Jurkat, Clone E6-1 (cell line): ENCODE measurements at regions not wholly inside any gene's neighbourhood (a gene's known extent, or its start where the extent isn't known, plus 50 kb on each side); places are given as distances from the start of the nearest gene placed in this dataset.
A peak's percentile ranks its signal among the peaks of the same experiment; 100 is the strongest.

Experiments
- DNase-seq: peaks from one replicate; pipeline ENCODE4 v3.0.0-alpha.2; 2011; ENCODE audit warnings: low read depth, low spot score
- H3K4me3 ChIP-seq: 2 replicates; pipeline ENCODE4 v1.5.1; 2011; ENCODE audit warnings: mild to moderate bottlenecking, low read length, control low read depth, moderate library complexity

DNA sequence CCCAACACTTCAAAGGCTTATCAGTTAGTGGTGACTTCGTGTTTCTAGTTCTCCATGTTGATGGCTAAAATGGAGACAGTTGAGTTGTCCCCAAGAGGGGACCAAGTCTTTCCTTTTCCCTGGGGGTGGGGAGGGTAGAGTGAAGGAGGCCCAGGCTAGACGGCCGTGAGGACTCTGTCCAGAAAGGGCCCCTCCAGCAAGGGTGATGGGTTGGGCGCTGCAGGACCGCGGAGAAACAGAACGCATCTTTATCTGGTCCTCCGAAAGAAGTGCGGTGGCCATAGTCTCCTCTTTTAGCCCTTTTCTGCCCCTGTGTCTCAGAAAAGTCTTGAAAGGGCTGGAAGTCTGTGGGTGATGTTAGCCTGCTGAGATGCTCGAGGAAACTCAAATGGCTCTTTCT is 153.2 kb downstream of the GLI2 start:
- H3K4me3 ChIP-seq: no peak overlapping the region
- DNase-seq: no peak

DNA sequence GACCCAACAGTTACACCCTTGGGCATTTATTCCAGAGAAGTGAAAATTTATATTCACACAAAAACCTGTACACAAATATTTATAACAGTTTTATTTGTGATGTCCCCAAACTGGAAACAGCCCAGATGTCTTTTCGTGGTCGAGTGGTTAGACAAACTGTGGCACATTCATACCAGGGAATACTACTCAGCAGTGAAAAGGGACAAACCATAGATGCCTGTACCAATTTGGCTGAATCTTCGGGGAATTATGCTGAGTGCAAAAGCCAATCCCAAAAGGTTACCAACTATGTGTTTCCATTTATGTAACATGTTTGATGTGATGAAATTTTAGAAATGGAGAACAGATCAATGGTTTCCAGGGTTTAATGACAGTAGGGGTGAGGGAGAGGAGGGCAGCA is 154.3 kb downstream of the GLI2 start:
- no peak overlapping the region for H3K4me3 ChIP-seq
- DNase-seq: no peak

DNA sequence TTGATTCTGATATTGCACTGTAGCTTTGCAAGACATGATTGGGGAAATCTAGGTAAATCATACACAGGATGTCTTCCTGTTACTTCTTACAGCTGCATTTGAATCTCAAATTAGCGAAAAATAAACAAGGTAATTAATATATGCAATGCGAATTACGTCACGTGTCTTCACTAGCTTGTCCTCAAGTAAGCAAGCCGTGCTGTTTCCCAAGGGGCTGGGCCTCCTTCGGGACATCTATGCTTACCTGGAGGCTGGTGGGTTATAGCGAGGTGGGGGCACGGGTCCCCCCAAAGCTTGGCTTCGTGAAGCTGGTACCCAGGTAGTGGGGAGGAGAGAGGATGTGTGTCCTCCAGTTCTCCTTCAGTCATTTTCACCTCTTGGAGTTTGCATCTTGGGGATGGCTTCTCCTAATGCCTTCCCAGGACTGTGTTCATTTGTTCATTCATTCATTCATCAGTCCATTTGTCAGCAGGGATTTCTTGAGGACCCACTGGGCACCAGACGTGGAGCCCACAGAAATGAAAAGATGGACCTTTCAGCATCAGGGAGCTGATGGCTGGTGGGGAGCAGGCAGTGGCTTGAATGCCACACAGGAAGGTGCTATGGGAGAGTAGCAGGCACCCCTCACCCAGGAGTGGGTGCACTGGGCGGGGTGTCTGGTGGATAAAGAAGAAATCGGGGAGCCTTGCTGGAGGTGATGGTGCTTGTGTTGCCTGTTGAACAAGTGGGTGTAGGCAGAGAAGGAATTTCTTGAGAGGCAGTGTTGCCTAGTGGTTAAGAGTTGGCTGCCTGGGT is 155.1 kb downstream of the GLI2 start:
- no peak for DNase-seq
- no peak overlapping the region for H3K4me3 ChIP-seq

DNA sequence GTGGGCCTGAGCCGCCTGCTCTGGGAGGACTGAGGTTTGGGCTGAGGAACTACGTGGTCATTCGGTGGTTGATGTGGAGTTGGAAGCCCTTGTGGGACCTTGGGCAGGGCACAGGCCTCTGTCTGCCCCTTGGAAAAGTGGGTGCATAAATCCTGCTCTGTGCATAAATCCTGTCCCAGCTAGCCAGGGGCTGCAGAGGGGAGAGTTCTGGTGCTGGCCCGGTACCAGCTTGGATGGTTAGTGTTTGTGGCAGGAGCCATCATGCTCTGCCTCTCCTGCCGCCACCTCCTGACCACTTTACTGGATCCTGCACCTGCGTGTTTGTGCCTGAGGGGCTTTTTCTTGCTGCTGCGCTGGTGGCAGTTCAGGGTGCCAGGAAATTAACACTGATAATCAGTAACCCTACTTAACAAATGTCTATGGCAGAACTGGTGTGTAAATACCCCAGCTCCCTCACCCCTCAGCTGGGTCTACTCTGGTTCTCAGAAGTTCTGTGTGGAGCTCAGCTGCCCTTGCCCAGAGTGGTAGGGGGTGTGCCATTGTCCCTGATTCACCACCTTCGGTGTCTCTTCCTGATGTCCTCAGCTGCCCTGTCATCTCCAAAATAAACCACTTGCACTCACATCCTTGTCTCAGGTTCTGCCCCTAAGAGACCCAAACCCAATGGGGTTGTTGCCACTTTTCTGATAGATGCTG is 156.8 kb downstream of the GLI2 start:
- no peak overlapping the region for H3K4me3 ChIP-seq
- DNase-seq: no peak

DNA sequence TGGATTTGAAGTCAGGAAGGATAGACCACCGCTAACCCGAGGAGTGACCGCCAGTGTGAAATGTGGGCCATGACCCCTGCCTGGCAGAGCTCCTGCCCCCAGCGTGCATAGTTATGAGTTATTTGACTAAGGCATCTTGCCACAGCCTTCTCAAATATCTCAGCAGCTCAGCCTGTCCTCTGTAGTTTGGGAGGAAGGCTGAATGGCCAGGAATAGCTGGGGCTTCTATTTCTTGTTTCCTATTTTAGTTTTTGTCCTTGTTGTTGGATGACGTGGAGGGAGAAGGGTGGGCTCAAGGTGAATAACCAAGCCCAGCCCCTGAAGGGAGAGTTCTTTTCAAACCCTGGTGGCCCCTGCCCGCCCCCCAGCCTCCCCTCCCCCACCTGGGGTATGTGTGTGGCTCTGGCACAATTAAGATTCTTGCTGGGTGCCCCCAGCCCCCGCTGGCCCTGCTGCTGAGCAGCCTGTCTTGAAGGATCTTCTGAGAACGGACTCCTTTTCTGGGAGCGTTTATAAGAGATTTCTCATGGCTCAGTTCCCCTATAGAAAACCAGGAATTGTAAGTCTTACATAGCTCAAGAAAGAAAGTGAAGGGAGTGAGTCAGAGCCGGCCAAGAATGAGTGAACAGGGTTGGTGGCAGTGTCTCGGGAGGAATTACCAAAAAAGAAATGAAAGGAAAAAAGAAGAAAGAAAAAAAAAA is 157.4 kb downstream of the GLI2 start:
- no peak for DNase-seq
- no peak overlapping the region for H3K4me3 ChIP-seq

DNA sequence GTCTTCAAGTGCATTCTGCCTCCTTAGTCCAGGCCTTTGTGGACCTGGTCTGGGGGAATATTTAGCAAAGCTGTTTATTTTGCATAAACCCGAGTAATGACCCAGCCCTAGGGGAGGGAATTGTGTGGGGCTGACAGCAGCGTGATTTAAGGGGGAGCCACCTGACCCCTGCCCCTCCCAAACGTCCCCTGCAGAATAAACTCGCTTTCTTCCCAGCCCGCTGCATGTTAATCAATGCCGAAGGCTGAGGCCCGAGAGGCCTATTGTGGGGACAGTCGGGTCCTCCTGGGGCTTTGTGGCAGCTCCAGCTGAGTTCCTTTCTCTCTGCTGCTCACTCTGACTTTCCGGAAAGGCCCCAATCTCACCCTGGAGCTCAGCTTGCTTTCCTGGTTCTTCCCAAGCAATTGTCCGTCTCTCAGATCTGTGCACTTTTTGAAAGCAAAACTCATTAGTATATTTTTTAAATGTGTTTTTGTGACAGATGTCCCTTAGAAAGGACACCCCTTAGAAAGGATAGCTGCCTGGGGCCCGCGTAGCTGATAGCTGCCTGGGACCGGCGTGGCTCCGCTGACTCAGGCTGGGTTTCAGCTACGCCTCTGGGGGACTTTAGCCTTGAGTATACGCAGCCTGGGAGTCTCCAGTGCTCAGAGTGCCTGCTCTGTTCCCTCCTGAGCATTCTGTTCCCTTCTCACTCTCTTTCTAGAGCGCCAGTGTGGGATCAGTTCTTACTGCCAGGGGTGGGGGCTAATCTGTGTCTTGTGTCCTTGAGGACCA is 158.3 kb downstream of the GLI2 start:
- no peak overlapping the region for H3K4me3 ChIP-seq
- no peak for DNase-seq

DNA sequence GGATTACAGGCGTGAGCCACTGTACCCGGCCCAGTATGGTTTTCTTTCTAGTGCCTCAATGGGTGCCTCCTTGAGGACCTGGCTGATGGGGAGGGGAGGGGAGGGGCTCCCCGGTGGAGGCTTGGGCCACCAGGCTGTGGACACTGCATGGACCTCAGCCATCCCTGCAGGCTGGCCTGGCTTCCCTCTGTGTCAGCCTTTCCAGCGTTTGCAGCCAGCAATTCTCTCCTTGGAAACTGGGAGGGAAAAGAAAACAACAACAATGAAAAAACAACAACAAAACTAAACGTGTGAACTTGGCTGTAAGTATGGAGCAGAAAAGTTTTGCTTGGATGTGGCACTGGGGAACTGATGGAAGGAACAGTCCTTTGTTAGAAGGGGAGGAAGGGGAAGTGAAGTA is 159.3 kb downstream of the GLI2 start:
- H3K4me3 ChIP-seq: no peak overlapping the region
- no peak for DNase-seq

DNA sequence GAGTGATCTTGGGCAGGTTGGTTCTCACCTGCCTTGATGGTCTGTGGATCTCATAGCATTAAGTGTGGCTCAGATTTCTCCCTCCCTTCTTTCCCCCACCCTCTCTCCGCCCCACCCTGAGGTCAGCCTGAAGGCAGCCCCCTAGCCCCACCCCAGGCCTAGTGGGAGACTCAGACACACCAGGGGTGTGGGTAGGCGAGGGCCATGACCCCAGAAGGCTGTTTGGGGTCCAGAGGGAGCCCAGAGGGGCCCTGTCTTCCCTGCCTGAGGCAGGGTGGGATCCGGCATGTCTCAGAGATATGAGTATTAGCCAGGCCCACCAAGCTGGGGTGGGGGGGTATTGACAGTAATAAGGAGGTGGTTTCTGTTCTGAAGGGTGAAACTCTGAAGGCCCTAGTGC is 160.5 kb downstream of the GLI2 start:
- H3K4me3 ChIP-seq: no peak overlapping the region
- no peak for DNase-seq

DNA sequence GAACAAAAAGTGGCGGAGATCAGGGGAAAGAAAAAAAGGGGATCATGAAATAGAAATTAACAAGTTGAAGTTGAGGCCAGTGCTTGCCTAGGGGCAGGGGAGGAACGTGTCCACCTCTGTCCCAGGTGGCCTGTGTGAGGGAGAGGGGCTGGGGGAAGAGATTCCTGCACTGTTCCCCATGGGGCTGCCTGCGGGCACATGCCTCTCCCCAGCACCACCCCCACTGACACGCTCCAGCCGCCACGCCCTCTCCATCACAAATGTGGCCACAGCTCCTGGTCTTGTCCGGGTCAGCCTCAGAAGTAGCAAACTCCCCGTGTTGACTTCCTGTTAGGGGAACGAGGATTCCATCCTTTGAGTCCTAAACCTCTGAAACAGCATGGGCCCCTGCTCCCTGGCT is 161.2 kb downstream of the GLI2 start:
- no peak overlapping the region for H3K4me3 ChIP-seq
- DNase-seq: no peak

DNA sequence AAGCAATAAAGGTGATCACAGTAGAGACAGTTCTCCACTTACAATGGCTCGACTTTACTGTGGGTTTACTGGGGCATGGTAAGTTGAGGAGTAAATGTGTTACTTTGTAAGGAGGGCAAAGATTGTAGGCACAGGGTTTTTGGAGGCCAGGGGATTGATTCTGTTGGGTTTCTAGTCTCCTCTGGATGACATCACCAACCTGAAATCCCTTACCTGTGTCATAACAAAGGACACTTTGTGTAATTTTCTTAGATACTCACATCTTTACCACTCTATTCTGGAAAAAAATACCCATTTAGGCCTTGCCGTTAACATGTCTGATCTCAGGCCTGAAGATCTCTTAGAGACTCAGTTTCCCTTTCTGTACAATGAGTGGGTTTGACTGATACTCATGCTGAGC is 161.7 kb downstream of the GLI2 start:
- DNase-seq: no peak
- H3K4me3 ChIP-seq: no peak overlapping the region

DNA sequence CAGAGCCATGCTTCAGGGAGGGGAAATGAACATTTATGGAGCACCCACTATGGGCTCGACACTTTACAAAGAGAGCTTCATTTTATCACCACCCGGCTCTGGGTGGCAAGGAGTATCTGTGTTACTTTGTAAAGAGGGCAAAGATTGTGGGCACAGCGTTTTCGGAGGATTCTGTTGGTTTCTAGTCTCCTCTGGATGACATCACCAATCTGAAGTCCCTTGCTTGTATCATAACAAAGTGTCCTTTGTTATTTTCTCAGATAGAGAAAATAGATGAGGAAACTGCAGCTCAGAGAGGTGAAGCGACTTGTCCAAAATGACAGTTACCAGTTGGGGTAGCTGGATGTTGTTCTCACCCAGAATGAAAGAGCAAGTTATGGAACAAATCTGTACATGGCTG is 162.8 kb downstream of the GLI2 start:
- DNase-seq: no peak
- H3K4me3 ChIP-seq: no peak overlapping the region

DNA sequence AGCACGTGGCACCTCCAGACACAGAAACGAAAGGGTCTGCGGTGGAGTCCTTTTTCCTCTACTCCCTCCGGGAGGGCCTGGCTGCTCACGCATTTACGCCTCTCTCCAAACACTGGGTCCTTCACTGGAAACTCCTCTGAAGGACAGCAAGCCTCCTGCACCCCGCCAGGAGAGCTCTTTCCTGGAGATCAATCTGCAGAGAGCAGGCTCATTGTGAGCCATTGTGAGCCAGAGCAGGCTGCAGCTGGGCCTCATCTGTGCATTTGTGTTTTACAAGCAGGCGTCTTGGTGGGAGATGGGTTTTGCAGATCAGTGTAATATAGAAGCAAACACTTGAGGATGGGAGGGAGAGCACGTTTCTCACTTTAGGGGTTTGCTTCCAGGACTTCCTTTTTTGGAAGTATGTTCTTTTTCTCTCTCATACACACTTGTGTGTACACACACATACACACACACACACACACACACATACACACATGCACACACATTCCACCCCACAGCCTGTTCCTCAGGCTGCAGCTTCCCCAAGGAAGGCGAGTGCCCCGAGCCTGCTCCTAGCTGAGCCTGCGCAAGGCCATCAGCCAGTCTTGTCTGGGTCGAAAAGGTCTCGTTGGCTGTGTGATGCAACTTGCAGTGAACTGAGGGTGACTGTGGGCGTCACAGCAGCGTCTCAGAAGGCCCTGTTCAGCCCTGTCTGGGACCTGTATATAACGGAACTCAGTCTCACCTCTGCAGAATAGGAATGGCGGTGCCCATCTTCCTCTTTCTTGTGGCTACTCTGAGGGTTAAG is 163.5 kb downstream of the GLI2 start:
- H3K4me3 ChIP-seq: no peak overlapping the region
- peak; percentile 4 for DNase-seq

DNA sequence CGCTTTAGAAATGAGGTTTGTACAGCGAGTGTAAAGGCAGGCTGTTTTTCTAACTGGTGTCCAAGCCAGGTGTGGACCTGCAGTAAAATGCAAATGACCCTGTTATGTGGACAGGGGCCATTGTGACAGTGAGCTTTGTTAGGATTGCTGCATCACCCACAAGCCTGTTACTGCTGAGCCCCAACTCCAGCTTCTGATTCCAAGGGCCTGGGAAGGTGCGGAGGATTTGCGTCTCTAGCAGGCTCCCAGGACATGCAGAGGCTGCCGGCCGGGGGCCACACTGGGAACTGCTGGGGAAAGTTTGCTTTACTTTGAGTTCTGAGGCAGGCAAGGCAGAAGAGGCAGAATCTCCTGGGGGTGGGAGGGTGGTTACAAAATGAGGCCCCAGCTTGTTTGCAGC is 164.1 kb downstream of the GLI2 start:
- no peak overlapping the region for H3K4me3 ChIP-seq
- DNase-seq: no peak

DNA sequence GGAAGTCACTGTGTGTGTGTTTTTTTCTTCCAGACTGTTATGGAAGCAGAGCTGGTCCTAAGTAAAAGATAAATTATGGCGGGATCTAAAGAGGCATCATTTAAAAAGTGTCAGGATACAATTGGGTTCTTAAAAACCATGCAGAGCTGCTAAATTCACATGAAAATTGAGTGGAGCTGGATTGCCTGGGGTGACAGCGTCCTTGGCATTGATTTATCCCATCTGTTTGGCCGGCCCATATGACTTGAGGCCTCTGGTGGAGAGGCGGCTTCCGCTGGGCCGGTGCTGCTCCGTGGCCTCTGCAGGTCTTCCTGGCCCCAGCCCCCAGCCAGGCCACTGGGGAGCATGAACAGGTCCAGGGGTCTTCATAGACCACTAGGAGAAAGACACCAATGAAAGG is 165.5 kb downstream of the GLI2 start:
- DNase-seq: no peak
- H3K4me3 ChIP-seq: no peak overlapping the region

DNA sequence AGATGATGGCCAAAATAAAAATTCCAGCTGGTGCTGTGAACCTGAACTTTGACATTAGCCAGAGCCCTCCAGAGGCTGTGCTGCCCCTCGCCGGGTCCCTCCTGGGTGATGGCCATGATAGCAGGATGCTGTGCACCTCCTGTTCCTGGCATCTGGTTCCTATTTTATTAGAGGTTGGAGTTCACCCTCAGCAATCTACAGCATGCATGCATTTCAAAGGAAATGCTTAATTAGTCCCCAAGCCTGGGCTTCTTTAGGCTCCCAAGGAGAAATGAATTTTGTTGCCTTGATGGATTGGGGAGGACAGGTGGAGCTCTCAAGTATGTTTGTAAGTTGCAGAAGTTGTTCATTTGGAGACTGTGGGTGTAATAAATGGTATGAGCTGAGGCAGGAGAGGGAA is 166.9 kb downstream of the GLI2 start:
- DNase-seq: no peak
- H3K4me3 ChIP-seq: no peak overlapping the region

DNA sequence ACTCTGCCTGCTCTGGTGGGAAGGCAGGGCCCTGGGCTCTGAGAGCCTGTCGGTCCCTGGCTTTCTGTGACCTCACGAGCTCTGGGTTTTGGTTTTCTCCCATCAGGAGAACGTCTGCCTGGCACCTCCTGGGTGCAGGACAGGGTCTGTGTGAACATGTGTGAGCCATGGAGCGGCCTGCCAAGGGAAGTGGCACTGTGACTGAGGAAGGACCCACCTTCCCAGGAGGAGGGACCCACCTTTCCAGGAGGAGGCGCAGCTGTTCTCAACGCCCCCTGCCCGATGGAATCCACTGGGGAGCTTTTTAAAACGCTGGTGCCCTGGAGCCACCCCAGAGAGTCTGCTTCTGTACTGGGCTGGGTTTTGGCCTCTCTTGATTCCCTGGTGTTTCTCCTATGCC is 168.7 kb downstream of the GLI2 start:
- DNase-seq: no peak

DNA sequence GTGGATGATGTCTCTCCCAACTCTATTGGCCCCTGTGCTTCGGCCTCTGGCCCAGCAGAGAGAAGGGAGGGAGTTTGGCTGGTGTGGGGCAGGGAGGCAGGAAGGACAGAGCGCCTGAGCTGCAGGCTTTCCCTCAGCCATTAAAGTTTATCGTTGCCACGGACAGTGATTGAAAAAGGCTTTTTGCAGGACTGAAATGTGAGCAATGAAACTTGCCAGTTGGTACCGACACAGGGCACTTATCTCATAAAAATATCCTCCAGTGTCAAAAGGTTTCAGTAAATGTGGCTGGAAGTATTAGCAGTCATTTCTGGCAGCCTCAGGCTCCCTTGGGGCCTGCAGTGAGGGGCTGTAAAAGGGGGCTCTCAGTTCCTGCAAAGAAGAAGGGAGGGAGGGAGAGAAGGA is 169.2 kb downstream of the GLI2 start:
- no peak overlapping the region for H3K4me3 ChIP-seq
- no peak for DNase-seq

More for the DNA sequence above, 168.7 kb downstream of the GLI2 start:
- no peak overlapping the region for H3K4me3 ChIP-seq

DNA sequence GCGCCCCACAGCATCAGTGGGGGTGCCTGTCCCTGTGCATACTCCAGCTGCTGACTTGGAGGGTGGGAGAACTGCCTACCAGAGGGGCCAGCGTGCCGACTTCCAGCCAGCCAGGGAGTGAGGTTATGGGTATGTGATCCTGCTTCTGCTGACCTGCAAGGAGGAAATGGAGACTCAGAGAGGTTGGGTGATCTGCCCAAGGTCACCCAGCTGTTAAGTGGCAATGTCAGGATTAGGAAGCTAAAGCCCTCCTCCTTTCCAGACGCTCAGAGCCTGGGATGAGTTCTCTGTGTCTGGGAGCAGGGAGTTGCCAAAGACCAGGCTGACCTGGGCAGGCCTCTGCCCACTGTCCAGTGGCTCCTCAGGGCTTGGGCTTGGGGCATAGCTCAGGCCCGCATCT is 169.6 kb downstream of the GLI2 start:
- no peak overlapping the region for H3K4me3 ChIP-seq
- no peak for DNase-seq
